Adrenal gland (tissue), 9 donors: ENCODE measurements at regions not wholly inside any gene's neighbourhood (a gene's known extent, or its start where the extent isn't known, plus 50 kb on each side); places are given as distances from the start of the nearest gene placed in this dataset.

Experiments
- DNase-seq, 7 donors: peaks; one replicate each; pipeline ENCODE4 v3.0.0-alpha.2; 2019 to 2020
- H3K27ac ChIP-seq, 5 donors: fragments of 200-600 bp; sonication (generic) in 4 of 5; 1 replicate in 3 of 5; 2 replicates in 2 of 5; pipeline versions ENCODE4 v1.5.1 to v1.8.0; 2016 to 2020; ENCODE audit warnings: mild to moderate bottlenecking in 1 of 5
- H3K27me3 ChIP-seq: fragments of 200-600 bp; 2 replicates; pipeline ENCODE4 v1.8.0; 2021
- H3K36me3 ChIP-seq, 2 donors: fragments of 200-600 bp; replicated peaks in 1 of 2; 1 replicate in 1 of 2; 2 replicates in 1 of 2; pipeline versions ENCODE4 v1.5.1 to v1.8.0; 2018 to 2022
- H3K4me1 ChIP-seq, 2 donors: fragments of 200-600 bp; replicated peaks in 1 of 2; 1 replicate in 1 of 2; 2 replicates in 1 of 2; pipeline versions ENCODE4 v1.5.1 to v1.8.0; 2018 to 2021
- H3K4me3 ChIP-seq, 4 donors: fragments of 200-600 bp; sonication (generic) in 3 of 4; one replicate each; pipeline ENCODE4 v1.5.1; 2016 to 2018
- H3K9me3 ChIP-seq, 3 donors: fragments of 200-600 bp; sonication (generic) in 1 of 3; replicated peaks in 1 of 3; 1 replicate in 2 of 3; 2 replicates in 1 of 3; pipeline versions ENCODE4 v1.5.1 to v1.8.0; 2016 to 2021
- POLR2A ChIP-seq, 2 donors: fragments of 450-650 bp; IDR thresholded peaks; one replicate each; pipeline ENCODE4 v1.6.1; 2017; ENCODE audit warnings: antibody characterized with exemption in 2 of 2, mild to moderate bottlenecking in 2 of 2, moderate library complexity in 1 of 2
- WGBS, 4 donors: extraction: QIAGEN DNeasy Blood & Tissue Kit in 2 of 4; methylation state at CpG; one replicate each; pipeline versions ENCODE4 v1.1.5 to v1.1.7; 2013 to 2017; 5-methylcytosine and 5-hydroxymethylcytosine counted together
- intact Hi-C, 2 donors: fragments of 100-400 bp; cut with DNase I; formaldehyde crosslinking; loops; one replicate each; pipeline versions ENCODE4 v1.14.1 to v1.15.0; 2022 to 2023
- TF ChIP-seq, protein P1 (sequence below), 6 experiments: fragments of 450-650 bp in 4 of 6; fragments of 200-600 bp in 2 of 6; sonication (generic) in 1 of 6; IDR thresholded peaks; 1 replicate in 5 of 6; 2 replicates in 1 of 6; pipeline versions ENCODE4 v1.5.1 to v1.8.0; 2016 to 2021; ENCODE audit warnings: antibody characterized with exemption in 6 of 6, mild to moderate bottlenecking in 2 of 6, moderate library complexity in 1 of 6
- donor health status: healthy with polysubstance abuse.
- donor health status: Bipolar disorder and iron deficiency.
- donor health status: DM: yes; HTN: yes; CAD: no.
- donor health status: DM: no; HTN: no; CAD: no.
- donor health status: DM: no; HTN: no; CAD: no.

GRCh38 chr5:153147891-153148623 lies 342.4 kb upstream of the GRIA1 start:
- no peaks in the 10 kb centered on the region for H3K36me3 ChIP-seq
- 25 to 42% (median 29%) methylated on average over 7 of the region's 7 CpGs for WGBS, 4 donors
- H3K4me3 ChIP-seq: no peak overlapping the region
- no peaks in the 10 kb centered on the region for H3K4me1 ChIP-seq
- H3K9me3 ChIP-seq: peaks cover 0 to 13% (median 3%) of the 10 kb centered on the region in 3 donors
- intact Hi-C loops: no loop called here
- H3K27ac ChIP-seq: no peak overlapping the region
- peak in 1 of 7 donors; percentile 5 for DNase-seq
- H3K27me3 ChIP-seq: no peaks in the 10 kb centered on the region
- no peak for TF ChIP-seq POLR2A (IDR thresholded peaks at IDR 0.05)
- TF ChIP-seq, protein P1, sequence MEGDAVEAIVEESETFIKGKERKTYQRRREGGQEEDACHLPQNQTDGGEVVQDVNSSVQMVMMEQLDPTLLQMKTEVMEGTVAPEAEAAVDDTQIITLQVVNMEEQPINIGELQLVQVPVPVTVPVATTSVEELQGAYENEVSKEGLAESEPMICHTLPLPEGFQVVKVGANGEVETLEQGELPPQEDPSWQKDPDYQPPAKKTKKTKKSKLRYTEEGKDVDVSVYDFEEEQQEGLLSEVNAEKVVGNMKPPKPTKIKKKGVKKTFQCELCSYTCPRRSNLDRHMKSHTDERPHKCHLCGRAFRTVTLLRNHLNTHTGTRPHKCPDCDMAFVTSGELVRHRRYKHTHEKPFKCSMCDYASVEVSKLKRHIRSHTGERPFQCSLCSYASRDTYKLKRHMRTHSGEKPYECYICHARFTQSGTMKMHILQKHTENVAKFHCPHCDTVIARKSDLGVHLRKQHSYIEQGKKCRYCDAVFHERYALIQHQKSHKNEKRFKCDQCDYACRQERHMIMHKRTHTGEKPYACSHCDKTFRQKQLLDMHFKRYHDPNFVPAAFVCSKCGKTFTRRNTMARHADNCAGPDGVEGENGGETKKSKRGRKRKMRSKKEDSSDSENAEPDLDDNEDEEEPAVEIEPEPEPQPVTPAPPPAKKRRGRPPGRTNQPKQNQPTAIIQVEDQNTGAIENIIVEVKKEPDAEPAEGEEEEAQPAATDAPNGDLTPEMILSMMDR (IDR thresholded peaks at IDR 0.05): peak in 4 of 6 experiments; percentile 18 to 39 (median 38)

DNA sequence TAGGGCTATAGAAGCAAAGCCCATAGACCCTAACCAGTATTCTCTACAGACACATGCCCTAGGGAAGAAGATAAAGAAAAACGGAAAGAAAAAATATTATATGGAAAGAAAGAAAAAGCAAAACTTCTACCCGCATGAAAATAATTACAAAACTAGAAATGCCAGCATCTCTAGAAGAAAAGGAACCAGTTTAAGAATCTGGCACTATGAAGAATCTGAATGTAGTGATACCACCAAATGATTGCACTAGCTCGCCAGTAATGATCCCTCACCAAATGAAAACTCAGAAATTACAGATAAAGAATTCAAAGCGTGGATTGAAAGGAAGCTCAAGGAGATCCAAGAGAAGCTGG lies 341.9 kb upstream of the GRIA1 start:
- no peaks in the 10 kb centered on the region for H3K36me3 ChIP-seq
- TF ChIP-seq, protein P1 (IDR thresholded peaks at IDR 0.05): no peak
- no peak for TF ChIP-seq POLR2A (IDR thresholded peaks at IDR 0.05)
- no peak overlapping the region for H3K27ac ChIP-seq
- no peak overlapping the region for H3K4me3 ChIP-seq
- peaks cover 0 to 13% (median 3%) of the 10 kb centered on the region in 3 donors for H3K9me3 ChIP-seq
- 17 to 23% (median 20%) methylated on average over 4 of the region's 4 CpGs for WGBS, 4 donors
- no peaks in the 10 kb centered on the region for H3K27me3 ChIP-seq
- no peak for DNase-seq
- intact Hi-C loops: no loop called here
- H3K4me1 ChIP-seq: no peaks in the 10 kb centered on the region

- no peak overlapping the region for H3K27ac ChIP-seq
- DNase-seq: no peak
- H3K27me3 ChIP-seq: no peaks in the 10 kb centered on the region
- no peaks in the 10 kb centered on the region for H3K4me1 ChIP-seq
- no peaks in the 10 kb centered on the region for H3K36me3 ChIP-seq
- TF ChIP-seq POLR2A (IDR thresholded peaks at IDR 0.05): no peak
- TF ChIP-seq, protein P1 (IDR thresholded peaks at IDR 0.05): no peak
- intact Hi-C loops: no loop called here
- no peaks in the 10 kb centered on the region for H3K9me3 ChIP-seq
- no peak overlapping the region for H3K4me3 ChIP-seq
Observed at GRCh38 chr5:153151558-153151957, 338.9 kb upstream of the GRIA1 start.

DNA sequence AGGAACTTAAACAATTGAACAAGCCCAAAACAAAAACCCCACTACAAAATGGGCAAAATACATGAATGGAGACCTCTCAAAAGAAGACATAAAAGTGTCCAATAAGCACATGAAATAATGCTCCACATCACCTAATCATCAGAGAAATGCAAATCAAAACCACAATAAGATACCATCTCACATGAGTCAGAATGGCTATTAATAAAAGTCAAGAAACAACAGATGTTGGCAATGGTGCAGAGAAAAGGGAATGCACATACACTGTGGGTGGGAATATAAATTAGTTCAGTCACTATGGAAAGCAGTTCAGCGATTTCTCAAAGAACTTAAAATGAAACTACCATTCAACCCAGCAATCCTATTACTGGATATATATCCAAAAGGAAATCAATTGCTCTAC lies 337.4 kb upstream of the GRIA1 start:
- Histone ChIP-seq H3K36me3 (no peaks in the 10 kb centered on the region), H3K4me3 (no peak overlapping the region), H3K27me3 (no peaks in the 10 kb centered on the region), H3K27ac (no peak overlapping the region), H3K4me1 (no peaks in the 10 kb centered on the region), H3K9me3 (no peaks in the 10 kb centered on the region)
- TF ChIP-seq, protein P1 (IDR thresholded peaks at IDR 0.05): no peak
- TF ChIP-seq POLR2A (IDR thresholded peaks at IDR 0.05): no peak
- no peak for DNase-seq
- 71 to 82% (median 77%) methylated on average over 1 of the region's 1 CpG for WGBS, 4 donors
- intact Hi-C loops: no loop called here
